ENCODE measurements at regions not wholly inside any gene's neighbourhood (a gene's known extent, or its start where the extent isn't known, plus 50 kb on each side); places are given as distances from the start of the nearest gene placed in this dataset.

DNA sequence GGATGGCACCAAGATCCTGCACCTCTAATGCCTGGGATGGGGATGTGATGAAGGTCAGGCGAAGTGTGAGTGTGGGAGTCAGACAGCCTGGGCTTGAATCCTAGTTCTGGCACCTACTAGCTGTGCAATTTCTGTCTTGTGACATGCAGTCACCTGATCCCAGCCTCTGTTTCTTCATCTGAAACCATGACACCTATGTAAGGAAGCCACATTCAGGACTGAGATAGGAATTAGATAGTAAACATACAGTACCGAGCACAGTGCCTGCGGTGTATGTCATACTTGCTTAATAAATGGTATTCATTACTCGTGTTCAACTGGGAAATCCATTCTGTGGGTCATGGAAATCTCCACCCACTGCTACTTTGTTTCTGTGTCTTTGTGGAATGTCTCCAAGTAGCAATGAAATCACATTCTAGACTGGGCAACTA lies 140.6 kb upstream of the STC2 start:
- no peak overlapping the region for H3K4me3 ChIP-seq
- no peak for DNase-seq
- H3K4me1 ChIP-seq, result peaks cover 36% of the 10 kb centered on the region
- H3K27me3 ChIP-seq (ENCODE audit: low read depth), result no peaks in the 10 kb centered on the region
- peak overlapping the region; percentile 23 for H3K27ac ChIP-seq (replicated peaks)
- H3K9me3 ChIP-seq (replicated peaks), result peaks cover 4% of the 10 kb centered on the region
- TF ChIP-seq, protein P1, sequence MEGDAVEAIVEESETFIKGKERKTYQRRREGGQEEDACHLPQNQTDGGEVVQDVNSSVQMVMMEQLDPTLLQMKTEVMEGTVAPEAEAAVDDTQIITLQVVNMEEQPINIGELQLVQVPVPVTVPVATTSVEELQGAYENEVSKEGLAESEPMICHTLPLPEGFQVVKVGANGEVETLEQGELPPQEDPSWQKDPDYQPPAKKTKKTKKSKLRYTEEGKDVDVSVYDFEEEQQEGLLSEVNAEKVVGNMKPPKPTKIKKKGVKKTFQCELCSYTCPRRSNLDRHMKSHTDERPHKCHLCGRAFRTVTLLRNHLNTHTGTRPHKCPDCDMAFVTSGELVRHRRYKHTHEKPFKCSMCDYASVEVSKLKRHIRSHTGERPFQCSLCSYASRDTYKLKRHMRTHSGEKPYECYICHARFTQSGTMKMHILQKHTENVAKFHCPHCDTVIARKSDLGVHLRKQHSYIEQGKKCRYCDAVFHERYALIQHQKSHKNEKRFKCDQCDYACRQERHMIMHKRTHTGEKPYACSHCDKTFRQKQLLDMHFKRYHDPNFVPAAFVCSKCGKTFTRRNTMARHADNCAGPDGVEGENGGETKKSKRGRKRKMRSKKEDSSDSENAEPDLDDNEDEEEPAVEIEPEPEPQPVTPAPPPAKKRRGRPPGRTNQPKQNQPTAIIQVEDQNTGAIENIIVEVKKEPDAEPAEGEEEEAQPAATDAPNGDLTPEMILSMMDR (IDR thresholded peaks at IDR 0.05; ENCODE audit: borderline replicate concordance), result no peak
- H3K36me3 ChIP-seq, result no peaks in the 10 kb centered on the region
- intact Hi-C loops (cut with micrococcal nuclease), result no loop called here

- no peak overlapping the region for H3K27ac ChIP-seq (replicated peaks)
- TF ChIP-seq, protein P1 (IDR thresholded peaks at IDR 0.05; ENCODE audit: borderline replicate concordance), result no peak
- peaks cover 4% of the 10 kb centered on the region for H3K9me3 ChIP-seq (replicated peaks)
- H3K27me3 ChIP-seq (ENCODE audit: low read depth), result no peaks in the 10 kb centered on the region
- DNase-seq, result no peak
- intact Hi-C loops (cut with micrococcal nuclease), result no loop called here
- H3K36me3 ChIP-seq, result no peaks in the 10 kb centered on the region
- peaks cover 14% of the 10 kb centered on the region for H3K4me1 ChIP-seq
- H3K4me3 ChIP-seq, result no peak overlapping the region
Measured at GRCh38 chr5:173466227-173466626, 138.0 kb upstream of the STC2 start.

DNA sequence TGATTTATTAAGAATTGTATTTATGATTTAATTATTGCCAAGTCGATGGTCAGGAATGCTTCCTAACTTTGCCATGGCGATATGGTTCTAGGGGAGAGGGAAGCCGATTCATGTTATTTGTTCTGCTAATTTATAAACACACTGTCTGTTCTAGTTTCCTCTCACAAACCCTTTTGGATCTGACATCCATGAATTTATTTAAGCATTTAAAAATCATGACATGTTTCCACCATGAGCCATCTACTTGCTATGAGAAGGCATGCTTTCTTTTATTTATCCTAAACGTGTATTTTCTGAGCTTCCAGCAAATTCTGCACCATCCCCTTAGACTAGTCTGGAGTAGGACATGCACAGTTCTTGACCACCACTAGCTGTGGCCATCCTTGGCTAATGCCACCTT lies 136.6 kb upstream of the STC2 start:
- intact Hi-C loops (cut with micrococcal nuclease), result no loop called here
- no peak for DNase-seq
- H3K27ac ChIP-seq (replicated peaks), result no peak overlapping the region
- TF ChIP-seq, protein P1 (IDR thresholded peaks at IDR 0.05; ENCODE audit: borderline replicate concordance), result no peak
- H3K36me3 ChIP-seq, result no peaks in the 10 kb centered on the region
- no peaks in the 10 kb centered on the region for H3K27me3 ChIP-seq (ENCODE audit: low read depth)
- peaks cover 4% of the 10 kb centered on the region for H3K9me3 ChIP-seq (replicated peaks)
- no peak overlapping the region for H3K4me3 ChIP-seq
- peaks cover 14% of the 10 kb centered on the region for H3K4me1 ChIP-seq

DNA sequence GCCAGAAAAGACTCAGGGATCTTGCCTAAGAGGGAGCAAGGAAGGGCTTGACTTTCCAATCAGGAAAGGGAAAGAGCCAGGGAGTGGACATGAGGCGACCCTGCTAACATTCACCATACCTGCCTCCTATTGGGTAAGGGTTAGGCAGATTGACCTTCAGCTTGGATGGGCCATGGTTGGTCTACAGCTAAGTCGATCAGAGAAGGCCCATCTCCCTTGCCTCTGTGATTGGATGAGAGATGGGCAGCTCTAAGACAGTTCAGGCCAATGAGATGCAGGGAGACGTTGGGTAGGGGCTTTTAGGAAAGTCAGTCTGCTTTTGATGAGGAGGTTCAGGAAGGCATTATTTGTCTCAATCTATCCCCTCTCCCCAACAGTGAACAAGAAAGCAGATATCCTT lies 135.0 kb upstream of the STC2 start:
- TF ChIP-seq, protein P1 (IDR thresholded peaks at IDR 0.05; ENCODE audit: borderline replicate concordance), result no peak

DNA sequence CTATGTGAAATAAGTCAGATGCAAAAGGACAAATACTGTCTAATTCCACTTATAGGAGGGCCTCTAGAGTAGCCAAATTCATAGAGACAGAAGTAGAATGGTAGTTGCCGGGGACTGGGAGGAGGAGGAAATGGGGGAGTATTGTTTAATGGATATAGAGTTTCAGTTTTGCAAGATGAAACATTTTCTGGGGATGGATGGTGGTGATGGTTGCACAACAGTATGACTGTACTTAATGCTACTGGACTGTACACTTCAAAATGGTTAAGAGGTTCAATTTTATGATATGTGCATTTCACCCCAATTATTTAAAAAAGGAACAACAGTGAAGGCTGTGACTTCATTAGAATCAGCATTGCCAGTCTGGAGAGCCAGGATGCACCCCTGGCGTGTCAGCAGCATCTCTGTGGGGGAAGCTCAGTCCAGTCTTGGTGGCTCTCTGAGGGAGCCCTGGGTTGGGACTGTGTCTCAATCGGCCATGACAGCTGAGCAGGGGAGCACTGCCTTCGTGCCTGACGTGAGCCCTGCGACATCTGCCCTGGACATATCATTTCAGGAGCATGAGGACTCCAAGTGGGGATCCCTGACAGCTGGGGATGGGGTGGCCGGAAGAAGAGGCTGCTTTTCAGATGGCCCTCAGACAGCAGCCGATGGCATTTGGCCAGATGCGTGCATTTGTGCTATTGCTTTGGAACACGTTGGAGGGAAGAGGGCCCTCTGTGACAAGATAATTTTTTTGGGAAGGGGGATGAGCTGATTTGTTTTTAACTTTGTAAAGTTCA lies 130.8 kb upstream of the STC2 start:
- H3K27ac ChIP-seq (replicated peaks), result no peak overlapping the region

More for the DNA sequence above, 135.0 kb upstream of the STC2 start:
- Histone ChIP-seq H3K4me1 (peaks cover 2% of the 10 kb centered on the region), H3K27me3 (ENCODE audit: low read depth) (no peaks in the 10 kb centered on the region), H3K9me3 (replicated peaks) (peaks cover 4% of the 10 kb centered on the region), H3K36me3 (no peaks in the 10 kb centered on the region), H3K4me3 (no peak overlapping the region), H3K27ac (replicated peaks) (no peak overlapping the region)
- intact Hi-C loops (cut with micrococcal nuclease), result no loop called here
- no peak for DNase-seq

More for the DNA sequence above, 130.8 kb upstream of the STC2 start:
- Histone ChIP-seq H3K4me1 (peaks cover 28% of the 10 kb centered on the region), H3K36me3 (no peaks in the 10 kb centered on the region), H3K9me3 (replicated peaks) (no peaks in the 10 kb centered on the region), H3K4me3 (no peak overlapping the region), H3K27me3 (ENCODE audit: low read depth) (no peaks in the 10 kb centered on the region)
- TF ChIP-seq, protein P1 (IDR thresholded peaks at IDR 0.05; ENCODE audit: borderline replicate concordance), result no peak
- DNase-seq, result no peak
- intact Hi-C loops (cut with micrococcal nuclease), result no loop called here
